Spleen (tissue), 11 donors: ENCODE measurements at regions not wholly inside any gene's neighbourhood (a gene's known extent, or its start where the extent isn't known, plus 50 kb on each side); places are given as distances from the start of the nearest gene placed in this dataset.

Source experiments
- DNase-seq: peaks from one replicate; pipeline ENCODE4 v3.0.0-alpha.2; 2020
- H3K27ac ChIP-seq, 8 donors: fragments of 200-600 bp; sonication (generic) in 7 of 8; 1 replicate in 4 of 8; 2 replicates in 4 of 8; pipeline versions ENCODE4 v1.5.0 to v1.8.0; 2016 to 2021; ENCODE audit warnings: inconsistent platforms in 4 of 8, mild to moderate bottlenecking in 4 of 8, moderate library complexity in 1 of 8
- H3K27me3 ChIP-seq, 7 donors: fragments of 200-600 bp; sonication (generic) in 6 of 7; replicated peaks in 1 of 7; 1 replicate in 4 of 7; 2 replicates in 3 of 7; pipeline versions ENCODE4 v1.5.0 to v1.8.0; 2016 to 2021; ENCODE audit warnings: inconsistent platforms in 3 of 7, mild to moderate bottlenecking in 1 of 7
- H3K36me3 ChIP-seq, 6 donors: fragments of 200-600 bp; sonication (generic) in 5 of 6; 1 replicate in 4 of 6; 2 replicates in 2 of 6; pipeline versions ENCODE4 v1.5.0 to v1.8.0; 2016 to 2021; ENCODE audit warnings: inconsistent platforms in 2 of 6
- H3K4me1 ChIP-seq, 6 donors: fragments of 200-600 bp; sonication (generic) in 5 of 6; 1 replicate in 3 of 6; 2 replicates in 3 of 6; pipeline versions ENCODE4 v1.5.0 to v1.8.0; 2016 to 2021; ENCODE audit warnings: inconsistent platforms in 3 of 6
- H3K4me3 ChIP-seq, 8 donors: fragments of 200-600 bp; sonication (generic) in 7 of 8; 1 replicate in 4 of 8; 2 replicates in 4 of 8; pipeline versions ENCODE4 v1.5.0 to v1.8.0; 2016 to 2021; ENCODE audit warnings: inconsistent platforms in 4 of 8, mild to moderate bottlenecking in 4 of 8, moderate library complexity in 2 of 8
- H3K9me3 ChIP-seq, 8 donors: fragments of 200-600 bp; sonication (generic) in 7 of 8; 1 replicate in 4 of 8; 2 replicates in 4 of 8; pipeline versions ENCODE4 v1.5.0 to v1.8.0; 2016 to 2021; ENCODE audit warnings: inconsistent platforms in 4 of 8
- POLR2A ChIP-seq, 3 donors: fragments of 450-650 bp; IDR thresholded peaks; one replicate each; pipeline ENCODE4 v1.5.1; 2017; ENCODE audit warnings: antibody characterized with exemption in 3 of 3, mild to moderate bottlenecking in 1 of 3
- POLR2AphosphoS5 ChIP-seq, 3 donors: sonication (generic); formaldehyde crosslinking; IDR thresholded peaks; one replicate each; pipeline ENCODE4 v1.5.1; 2017; ENCODE audit warnings: antibody characterized with exemption in 3 of 3
- WGBS, 5 donors: extraction: QIAGEN DNeasy Blood & Tissue Kit in 3 of 5; methylation state at CpG; one replicate each; pipeline versions ENCODE4 v1.1.5 to v1.1.7; 2013 to 2018; 5-methylcytosine and 5-hydroxymethylcytosine counted together
- intact Hi-C: fragments of 100-400 bp; cut with DNase I; formaldehyde crosslinking; loops from one replicate; pipeline ENCODE4 v1.15.0; 2023; ENCODE audit warnings: low total_unique reads
- TF ChIP-seq, protein P1 (sequence below), 11 experiments: fragments of 200-600 bp in 7 of 11; fragments of 450-650 bp in 4 of 11; sonication (generic) in 4 of 11; IDR thresholded peaks in 8 of 11; conservative IDR thresholded peaks in 3 of 11; 1 replicate in 7 of 11; 2 replicates in 4 of 11; pipeline versions ENCODE4 v1.4.0 to v1.8.0; 2016 to 2021; ENCODE audit warnings: antibody characterized with exemption in 11 of 11, inconsistent platforms in 4 of 11, mild to moderate bottlenecking in 1 of 11
- donor health status: healthy with polysubstance abuse.
- donor health status: DM: no; HTN: no; CAD: no; lungs with moderate emphysema.
- donor health status: DM: no; HTN: no; CAD: no.
- donor health status: Bipolar disorder and iron deficiency.
- donor health status: healthy.
- donor health status: DM: no; HTN: no; CAD: no.
- donor health status: DM: yes; HTN: yes; CAD: no.

DNA sequence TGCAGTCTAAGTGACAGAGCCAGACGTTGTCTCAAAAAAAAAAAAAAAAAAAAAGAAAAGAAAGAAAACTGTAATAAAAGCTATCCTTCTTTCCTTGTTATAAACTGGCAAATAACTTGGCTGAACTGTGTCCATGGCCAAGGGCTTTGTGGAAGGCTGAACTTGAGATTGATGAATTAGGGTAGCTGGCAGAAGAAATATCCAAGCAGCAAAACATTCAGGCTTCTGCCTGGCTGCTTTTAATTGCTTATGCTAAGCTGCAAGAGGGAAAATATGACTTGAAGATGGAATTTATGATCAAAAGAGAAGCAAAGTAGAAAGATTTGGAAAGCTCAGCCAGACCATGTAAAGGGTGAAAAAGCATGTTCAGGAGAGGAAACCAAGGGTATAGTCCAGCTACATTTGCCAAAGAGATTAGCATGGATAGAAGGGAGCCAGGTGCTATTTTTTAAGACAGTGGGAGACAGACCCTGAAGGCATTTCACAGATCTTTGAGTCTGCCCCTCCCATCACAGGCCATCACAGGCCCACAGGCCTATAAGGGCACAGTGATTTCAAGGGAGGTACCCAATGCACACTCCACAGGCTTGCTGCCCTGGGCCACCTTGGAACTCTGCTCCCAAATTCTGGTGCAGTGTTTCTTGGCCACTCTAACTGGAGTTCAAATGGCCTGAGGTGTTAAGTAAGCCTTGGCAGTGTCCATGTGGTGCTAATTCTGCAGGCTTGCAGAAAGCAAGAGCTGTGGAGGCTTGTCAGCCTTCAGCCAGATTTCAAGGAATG, 226.0 kb downstream of the AEBP2 start:
- H3K9me3 ChIP-seq, result no peaks in the 10 kb centered on the region
- WGBS, 5 donors, result 68 to 100% (median 74%) methylated on average over 1 of the region's 1 CpG
- H3K4me1 ChIP-seq, result no peaks in the 10 kb centered on the region
- no peak overlapping the region for H3K27ac ChIP-seq
- intact Hi-C loops, result no loop called here
- H3K27me3 ChIP-seq, result no peaks in the 10 kb centered on the region
- TF ChIP-seq, protein P1, sequence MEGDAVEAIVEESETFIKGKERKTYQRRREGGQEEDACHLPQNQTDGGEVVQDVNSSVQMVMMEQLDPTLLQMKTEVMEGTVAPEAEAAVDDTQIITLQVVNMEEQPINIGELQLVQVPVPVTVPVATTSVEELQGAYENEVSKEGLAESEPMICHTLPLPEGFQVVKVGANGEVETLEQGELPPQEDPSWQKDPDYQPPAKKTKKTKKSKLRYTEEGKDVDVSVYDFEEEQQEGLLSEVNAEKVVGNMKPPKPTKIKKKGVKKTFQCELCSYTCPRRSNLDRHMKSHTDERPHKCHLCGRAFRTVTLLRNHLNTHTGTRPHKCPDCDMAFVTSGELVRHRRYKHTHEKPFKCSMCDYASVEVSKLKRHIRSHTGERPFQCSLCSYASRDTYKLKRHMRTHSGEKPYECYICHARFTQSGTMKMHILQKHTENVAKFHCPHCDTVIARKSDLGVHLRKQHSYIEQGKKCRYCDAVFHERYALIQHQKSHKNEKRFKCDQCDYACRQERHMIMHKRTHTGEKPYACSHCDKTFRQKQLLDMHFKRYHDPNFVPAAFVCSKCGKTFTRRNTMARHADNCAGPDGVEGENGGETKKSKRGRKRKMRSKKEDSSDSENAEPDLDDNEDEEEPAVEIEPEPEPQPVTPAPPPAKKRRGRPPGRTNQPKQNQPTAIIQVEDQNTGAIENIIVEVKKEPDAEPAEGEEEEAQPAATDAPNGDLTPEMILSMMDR (IDR thresholded peaks at IDR 0.05 in 8 of 11, conservative IDR thresholded peaks at IDR 0.05 in 3 of 11), result no peak
- TF ChIP-seq POLR2AphosphoS5 (IDR thresholded peaks at IDR 0.05), result no peak
- no peak for TF ChIP-seq POLR2A (IDR thresholded peaks at IDR 0.05)
- DNase-seq, result no peak
- H3K4me3 ChIP-seq, result no peak overlapping the region
- no peaks in the 10 kb centered on the region for H3K36me3 ChIP-seq

DNA sequence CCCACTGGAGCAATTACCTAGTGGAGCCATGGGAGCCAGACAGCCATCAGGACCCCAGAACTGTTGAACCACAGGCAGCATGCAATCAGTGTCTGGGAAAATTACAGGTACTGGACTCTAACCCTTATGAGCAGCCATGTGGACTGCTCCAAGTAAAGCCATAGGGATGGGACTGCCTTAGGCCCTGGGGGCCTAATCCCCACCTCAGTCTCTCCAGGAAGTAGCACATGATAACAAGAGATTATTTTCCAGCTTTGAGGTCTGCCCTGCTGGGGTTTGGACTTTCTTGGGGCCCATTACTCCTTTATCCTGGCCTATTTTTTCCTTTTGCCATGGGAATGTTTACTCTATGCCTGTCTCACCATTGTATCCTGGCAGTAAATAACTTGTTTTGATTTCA, 226.8 kb downstream of the AEBP2 start:
- Histone ChIP-seq H3K4me3 (no peak overlapping the region), H3K27me3 (no peaks in the 10 kb centered on the region), H3K9me3 (no peaks in the 10 kb centered on the region), H3K4me1 (no peaks in the 10 kb centered on the region), H3K27ac (no peak overlapping the region), H3K36me3 (no peaks in the 10 kb centered on the region)
- intact Hi-C loops, result no loop called here
- DNase-seq, result no peak
- TF ChIP-seq POLR2AphosphoS5 (IDR thresholded peaks at IDR 0.05), result no peak
- TF ChIP-seq, protein P1 (IDR thresholded peaks at IDR 0.05 in 8 of 11, conservative IDR thresholded peaks at IDR 0.05 in 3 of 11), result no peak
- no peak for TF ChIP-seq POLR2A (IDR thresholded peaks at IDR 0.05)

DNA sequence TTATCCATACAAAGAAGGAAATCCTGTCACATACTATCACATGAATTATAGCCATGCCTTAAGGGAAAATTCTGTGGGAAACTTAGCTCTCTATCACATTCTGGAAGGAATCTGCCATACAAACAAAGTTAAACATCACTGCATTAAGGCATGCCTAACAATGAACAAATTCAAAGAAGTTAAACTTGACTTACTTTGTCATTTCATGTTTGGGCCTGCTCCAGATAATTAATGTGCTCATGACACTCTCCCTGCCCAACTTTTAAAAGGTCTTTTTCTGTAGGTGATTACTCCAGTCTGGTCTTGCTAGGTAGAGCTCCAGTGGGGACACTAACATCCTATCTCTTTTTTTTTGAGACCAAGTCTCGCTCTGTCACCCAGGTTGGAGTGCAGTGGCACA, 230.5 kb downstream of the AEBP2 start:
- Histone ChIP-seq H3K9me3 (no peaks in the 10 kb centered on the region), H3K4me1 (no peaks in the 10 kb centered on the region), H3K36me3 (no peaks in the 10 kb centered on the region), H3K4me3 (no peak overlapping the region), H3K27ac (no peak overlapping the region), H3K27me3 (no peaks in the 10 kb centered on the region)
- DNase-seq, result no peak
- no peak for TF ChIP-seq POLR2A (IDR thresholded peaks at IDR 0.05)
- WGBS, 5 donors, result 75 to 96% (median 88%) methylated on average over 1 of the region's 1 CpG
- intact Hi-C loops, result no loop called here

DNA sequence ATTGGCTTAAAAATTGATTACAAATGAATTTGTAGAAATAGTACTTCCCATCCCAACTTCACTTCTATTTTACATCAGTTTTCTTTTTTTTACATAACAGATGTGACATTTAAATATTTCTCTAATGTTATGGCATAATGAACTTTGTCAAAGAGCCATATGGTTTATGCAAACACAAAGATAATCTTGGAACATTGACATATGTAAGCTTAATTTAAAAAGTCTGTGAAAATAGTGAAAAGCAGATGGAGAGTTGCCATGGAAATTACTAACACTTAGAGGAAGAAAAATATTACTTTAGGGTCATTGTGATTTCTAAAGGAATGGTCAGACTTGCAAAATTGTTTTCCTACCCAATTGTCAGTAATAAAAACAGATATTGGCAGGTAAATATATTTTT, 232.4 kb downstream of the AEBP2 start:
- DNase-seq, result no peak
- no peaks in the 10 kb centered on the region for H3K4me1 ChIP-seq
- TF ChIP-seq POLR2AphosphoS5 (IDR thresholded peaks at IDR 0.05) (no peak), POLR2A (IDR thresholded peaks at IDR 0.05) (no peak)
- TF ChIP-seq, protein P1 (IDR thresholded peaks at IDR 0.05 in 8 of 11, conservative IDR thresholded peaks at IDR 0.05 in 3 of 11), result no peak
- H3K9me3 ChIP-seq, result peaks cover 0 to 3% (median 0%) of the 10 kb centered on the region in 8 donors
- no peaks in the 10 kb centered on the region for H3K27me3 ChIP-seq
- H3K4me3 ChIP-seq, result no peak overlapping the region
- no peaks in the 10 kb centered on the region for H3K36me3 ChIP-seq
- intact Hi-C loops, result no loop called here
- no peak overlapping the region for H3K27ac ChIP-seq
